NCI-H1092 treated with DMSO at 0.1 percent for 48 hours (cell line): ENCODE measurements at regions not wholly inside any gene's neighbourhood (a gene's known extent, or its start where the extent isn't known, plus 50 kb on each side); places are given as distances from the start of the nearest gene placed in this dataset.
"Not testable (repeated sequence)": the region's sequence is repeated elsewhere in the genome, so short reads cannot be mapped to it uniquely, and the experiment has no call there.

ENCODE experiments used
- DNase-seq: peaks from one replicate; lab custom pipeline; 2025; lab: John Stamatoyannopoulos, UW

DNA sequence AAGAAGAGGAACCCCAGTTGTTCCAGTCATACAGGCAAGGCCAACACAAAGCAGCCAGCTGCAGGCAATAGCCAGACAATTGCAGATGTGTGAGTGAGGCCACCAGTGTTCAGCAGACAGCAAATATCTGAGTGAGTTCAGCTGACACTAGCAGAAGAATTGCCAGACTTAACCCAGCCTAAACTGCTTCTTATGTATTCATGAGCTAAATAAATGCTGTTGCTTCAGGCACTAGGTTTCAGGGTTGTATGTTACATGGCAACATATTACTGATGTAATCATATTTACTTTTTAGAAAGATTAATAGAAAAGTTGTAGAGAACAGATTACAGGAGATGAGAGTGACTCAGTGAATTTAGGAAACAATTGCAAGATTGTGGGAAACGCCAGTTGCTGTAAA lies 129.8 kb upstream of the CHODL start:
- DNase-seq = no peak

GRCh38 chr21:18104802-18105201 lies 139.8 kb upstream of the CHODL start:
- no peak for DNase-seq

GRCh38 chr21:18096413-18096812 lies 148.2 kb upstream of the CHODL start:
- DNase-seq = not testable (repeated sequence)

DNA sequence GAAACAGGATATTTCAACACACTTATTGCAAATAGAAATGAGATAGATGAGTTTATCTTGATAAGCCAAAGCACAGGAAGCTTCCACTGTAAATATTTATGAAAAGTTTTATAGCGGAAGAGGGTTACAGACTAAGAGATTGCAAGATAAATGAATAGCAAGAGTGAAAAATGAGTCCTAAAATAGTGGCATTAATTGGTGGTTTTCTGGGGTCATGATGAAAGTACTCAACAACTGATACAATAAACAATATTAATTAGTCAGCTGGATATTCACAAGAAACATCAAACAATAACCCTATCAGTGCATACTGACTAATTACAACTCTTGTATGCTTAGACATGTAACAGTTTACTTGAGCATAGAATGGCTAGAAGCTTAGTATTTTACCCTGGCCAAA lies 154.8 kb upstream of the CHODL start:
- no peak for DNase-seq

DNA sequence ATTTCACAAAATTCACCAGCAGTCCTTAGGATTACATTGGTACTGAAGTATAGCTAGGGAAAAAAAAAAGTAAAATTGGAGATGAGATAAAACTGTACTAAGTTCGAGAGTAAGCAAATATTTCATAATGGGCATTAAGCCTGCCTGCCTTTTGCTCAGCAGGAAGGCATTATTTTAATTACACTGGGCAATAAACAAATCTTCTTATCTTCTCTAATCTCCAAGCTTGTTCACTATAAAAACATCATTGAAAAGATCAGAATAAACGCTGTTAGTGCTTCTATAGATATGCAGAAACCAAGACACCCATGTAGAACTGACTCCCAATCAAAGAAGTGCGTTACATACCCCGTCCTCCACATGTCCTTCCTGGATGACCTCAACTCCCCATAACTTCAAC lies 174.2 kb upstream of the CHODL start:
- DNase-seq = no peak

- DNase-seq = no peak
These were observed 174.8 kb upstream of the CHODL start for GRCh38 chr21:18069875-18070274.

GRCh38 chr21:18060402-18060801 lies 184.2 kb upstream of the CHODL start:
- no peak for DNase-seq

GRCh38 chr21:18058731-18059398 lies 185.8 kb upstream of the CHODL start:
- DNase-seq = no peak

DNA sequence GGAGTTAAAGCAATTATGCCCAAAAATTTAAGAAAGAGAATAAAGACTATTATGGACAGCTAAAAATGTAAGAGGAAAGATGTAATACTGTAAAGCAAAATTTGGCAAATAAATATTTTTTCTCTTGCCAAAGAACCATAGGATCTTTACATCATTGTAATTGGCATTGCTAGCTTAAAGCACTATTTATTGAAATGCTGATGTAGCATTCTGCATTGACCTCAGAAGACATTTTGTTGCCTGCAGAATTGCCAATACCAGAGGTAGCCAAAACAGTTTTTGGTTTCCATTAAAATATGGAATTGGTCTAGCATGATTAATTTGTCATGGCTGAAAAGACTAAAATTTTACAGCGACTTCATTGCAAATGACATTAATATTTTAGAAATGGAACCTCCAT lies 191.5 kb upstream of the CHODL start:
- no peak for DNase-seq

DNA sequence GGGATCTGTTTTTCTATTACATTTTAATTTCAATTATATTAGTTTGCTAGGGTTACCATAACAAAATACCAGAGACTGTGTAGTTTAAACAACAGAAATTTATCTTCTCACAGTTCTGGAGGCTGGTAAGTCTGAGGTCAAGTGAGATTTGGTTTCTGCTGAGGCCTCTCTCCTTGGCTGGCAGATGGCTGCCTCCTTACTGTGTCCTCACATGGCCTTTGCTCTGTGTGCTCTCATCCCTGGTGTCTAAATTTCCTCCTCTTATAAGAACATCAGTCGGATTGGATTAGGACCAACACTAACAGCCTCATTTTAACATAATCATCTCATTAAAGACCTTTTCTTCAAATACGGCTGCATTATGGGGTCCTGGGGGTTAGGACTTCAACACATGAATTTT lies 195.2 kb upstream of the CHODL start:
- DNase-seq = peak; percentile 76

GRCh38 chr21:18041012-18041411 lies 203.6 kb upstream of the CHODL start:
- peak; percentile 74 for DNase-seq

- no peak for DNase-seq
These were observed 211.1 kb upstream of the C21orf91 start for GRCh38 chr21:18030248-18030647.

DNA sequence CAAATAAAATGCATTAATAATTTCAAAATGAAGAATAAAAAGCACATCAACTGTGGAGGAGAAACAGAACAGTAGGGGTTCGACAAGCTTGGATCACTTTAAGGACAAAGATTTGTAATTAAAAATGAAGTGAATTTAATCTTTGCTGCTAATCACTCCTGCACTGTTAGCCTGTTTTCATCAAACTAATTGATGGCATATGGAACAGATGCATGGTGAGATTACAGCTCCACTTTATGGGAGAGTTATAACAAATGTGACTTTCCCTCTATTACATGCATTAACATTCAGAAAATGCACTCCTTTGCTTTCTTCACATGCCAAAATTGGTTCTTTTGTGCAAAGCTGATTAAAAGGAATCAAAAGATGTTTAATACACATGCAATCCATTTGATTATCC lies 207.2 kb upstream of the C21orf91 start:
- DNase-seq = no peak

- no peak for DNase-seq
These were observed 204.6 kb upstream of the C21orf91 start for GRCh38 chr21:18023711-18024110.

GRCh38 chr21:18023157-18023556 lies 204.0 kb upstream of the C21orf91 start:
- DNase-seq = no peak

- DNase-seq = peak; percentile 69
These were observed 188.0 kb upstream of the C21orf91 start for GRCh38 chr21:18007121-18007520.

DNA sequence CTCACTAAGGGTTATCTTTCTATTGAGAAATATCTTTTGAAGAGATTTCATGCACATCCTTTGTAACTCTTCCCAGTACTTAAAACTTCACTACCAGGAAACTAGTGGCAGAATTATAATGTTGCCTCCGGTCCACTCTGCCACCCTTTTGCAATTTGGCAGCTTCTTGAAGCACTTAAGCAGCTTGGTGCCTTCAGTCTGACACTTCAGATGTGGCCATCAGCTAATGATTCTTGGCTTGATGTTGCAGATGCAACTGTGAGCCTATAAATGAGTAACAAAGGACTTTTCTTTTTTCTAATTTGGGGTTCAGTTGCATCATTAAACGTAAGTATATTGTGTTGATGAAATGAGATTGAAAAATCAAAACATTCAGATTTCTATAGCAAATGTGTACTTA lies 187.5 kb upstream of the C21orf91 start:
- peak; percentile 66 for DNase-seq

GRCh38 chr21:18002393-18002792 lies 183.2 kb upstream of the C21orf91 start:
- DNase-seq = no peak

- DNase-seq = no peak
These were observed 182.0 kb upstream of the C21orf91 start for GRCh38 chr21:18000981-18001686.

- DNase-seq = not testable (repeated sequence)
These were observed 179.4 kb upstream of the C21orf91 start for GRCh38 chr21:17998599-17998998.

DNA sequence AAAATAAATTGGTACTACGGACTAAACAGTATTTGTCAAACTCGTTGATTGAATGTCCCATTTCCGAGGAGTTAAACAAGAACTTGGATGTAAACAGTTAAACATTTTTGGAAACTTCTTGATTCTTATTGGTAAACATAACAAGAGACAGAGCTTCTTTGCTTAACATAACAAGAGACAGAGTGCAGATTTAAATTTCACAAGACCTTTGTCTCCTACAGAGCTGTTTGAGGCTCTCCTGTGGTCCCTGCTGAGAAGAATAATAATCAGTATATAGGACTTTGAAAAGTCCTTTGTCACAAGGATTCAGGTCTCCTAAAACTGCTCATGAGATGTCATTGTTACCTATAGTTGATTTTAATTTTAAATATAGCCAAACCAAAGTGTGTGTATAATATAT lies 170.6 kb upstream of the C21orf91 start:
- DNase-seq = no peak

DNA sequence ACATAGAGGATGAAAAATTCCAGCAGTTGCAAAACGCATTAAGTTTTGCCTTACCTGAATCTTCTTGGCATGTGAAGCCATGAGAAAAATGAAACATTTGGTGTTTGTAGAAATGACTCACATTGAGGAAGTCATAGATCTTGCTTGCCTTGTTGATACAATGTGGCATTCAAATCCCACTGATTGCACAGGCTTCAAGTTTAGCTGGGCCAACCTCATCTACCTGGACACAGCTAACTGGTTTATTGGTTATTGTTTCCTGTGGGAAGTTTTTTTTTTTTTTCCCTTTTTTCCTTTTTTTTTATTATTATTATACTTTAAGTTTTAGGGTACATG lies 168.9 kb upstream of the C21orf91 start:
- peak; percentile 65 for DNase-seq

DNA sequence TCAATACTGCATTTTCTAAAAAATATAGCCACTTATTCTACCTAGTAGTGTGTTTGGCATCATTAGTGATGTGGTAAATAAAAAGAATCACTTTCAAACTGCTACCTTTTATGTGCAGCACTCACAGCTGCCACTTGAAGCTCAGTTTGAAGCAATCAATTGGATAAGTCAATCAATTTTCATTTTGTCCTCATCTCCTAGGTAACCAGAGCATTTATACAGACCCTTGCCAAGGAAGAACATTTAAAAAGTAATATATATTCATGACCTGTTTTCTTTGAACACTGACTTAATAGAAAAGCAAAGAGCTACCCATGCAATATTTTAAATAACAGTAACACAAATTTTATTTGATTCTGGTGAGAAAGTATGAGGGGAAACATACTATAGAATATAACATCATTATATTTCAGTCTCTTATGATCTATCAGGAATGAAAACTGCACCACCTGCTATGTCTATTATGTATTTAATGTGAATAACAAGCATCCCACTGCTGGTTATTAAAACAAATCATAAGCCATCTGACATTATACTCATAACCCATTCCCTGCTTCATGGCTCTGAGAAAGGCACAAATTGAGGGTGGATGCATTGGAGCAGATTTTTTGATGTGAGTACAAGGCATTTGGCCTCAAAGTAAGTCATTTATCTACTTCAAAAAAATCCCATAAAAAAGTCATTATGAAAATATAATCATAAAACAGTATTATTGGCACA lies 168.4 kb upstream of the C21orf91 start:
- DNase-seq = peak; percentile 93
